WTC11 (cell line): ENCODE measurements at regions not wholly inside any gene's neighbourhood (a gene's known extent, or its start where the extent isn't known, plus 50 kb on each side); places are given as distances from the start of the nearest gene placed in this dataset.

Experiments
- ESRRA ChIP-seq: sonication (generic); formaldehyde crosslinking; IDR thresholded peaks from 2 replicates; pipeline ENCODE4 v1.8.1; 2022; ENCODE audit warnings: mild to moderate bottlenecking, missing genetic modification reagents, borderline replicate concordance
- TEAD4 ChIP-seq: sonication (generic); formaldehyde crosslinking; IDR thresholded peaks from 2 replicates; pipeline ENCODE4 v1.8.0; 2022; ENCODE audit warnings: mild to moderate bottlenecking, missing genetic modification reagents
- TF ChIP-seq, protein P1 (sequence below): fragments of 200-600 bp; IDR thresholded peaks from 2 replicates; pipeline ENCODE4 v1.8.0; 2022; ENCODE audit warnings: antibody characterized with exemption

DNA sequence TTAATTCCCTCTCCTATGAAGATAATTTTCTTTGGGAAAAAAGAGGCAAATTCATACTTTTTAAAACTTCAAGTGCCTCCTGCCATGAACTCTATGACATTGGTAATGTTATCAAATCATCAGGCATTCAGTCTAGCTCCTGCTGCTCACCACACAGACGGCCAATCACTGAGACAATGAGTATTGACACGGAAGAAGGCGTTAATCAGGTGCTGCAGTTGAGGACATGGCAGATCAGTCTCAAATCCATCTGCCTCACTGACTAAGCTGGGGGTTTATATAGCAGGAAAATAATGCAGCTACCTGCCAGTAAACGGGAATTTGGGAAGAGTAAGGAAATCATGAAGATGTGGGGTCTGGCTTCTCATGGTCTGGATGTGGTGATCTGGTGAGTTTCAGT is 1087.7 kb downstream of the CDH9 start:
- no peak for TF ChIP-seq TEAD4 (CRISPR knock-in tag)
- no peak for TF ChIP-seq ESRRA (CRISPR knock-in tag)
- TF ChIP-seq, protein P1, sequence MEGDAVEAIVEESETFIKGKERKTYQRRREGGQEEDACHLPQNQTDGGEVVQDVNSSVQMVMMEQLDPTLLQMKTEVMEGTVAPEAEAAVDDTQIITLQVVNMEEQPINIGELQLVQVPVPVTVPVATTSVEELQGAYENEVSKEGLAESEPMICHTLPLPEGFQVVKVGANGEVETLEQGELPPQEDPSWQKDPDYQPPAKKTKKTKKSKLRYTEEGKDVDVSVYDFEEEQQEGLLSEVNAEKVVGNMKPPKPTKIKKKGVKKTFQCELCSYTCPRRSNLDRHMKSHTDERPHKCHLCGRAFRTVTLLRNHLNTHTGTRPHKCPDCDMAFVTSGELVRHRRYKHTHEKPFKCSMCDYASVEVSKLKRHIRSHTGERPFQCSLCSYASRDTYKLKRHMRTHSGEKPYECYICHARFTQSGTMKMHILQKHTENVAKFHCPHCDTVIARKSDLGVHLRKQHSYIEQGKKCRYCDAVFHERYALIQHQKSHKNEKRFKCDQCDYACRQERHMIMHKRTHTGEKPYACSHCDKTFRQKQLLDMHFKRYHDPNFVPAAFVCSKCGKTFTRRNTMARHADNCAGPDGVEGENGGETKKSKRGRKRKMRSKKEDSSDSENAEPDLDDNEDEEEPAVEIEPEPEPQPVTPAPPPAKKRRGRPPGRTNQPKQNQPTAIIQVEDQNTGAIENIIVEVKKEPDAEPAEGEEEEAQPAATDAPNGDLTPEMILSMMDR, result no peak
